OCI-LY7 (cell line): ENCODE measurements at regions not wholly inside any gene's neighbourhood (a gene's known extent, or its start where the extent isn't known, plus 50 kb on each side); places are given as distances from the start of the nearest gene placed in this dataset.

Experiments
- BruUV-seq: library from RNA; stranded (reverse); fragments of 400-500 nt; replicated peaks from 2 replicates; lab custom pipeline; 2021; lab: Mats Ljungman, UMichigan
- CTCF ChIA-PET: fragments of 300-600 bp; sonication (Branson Sonifier 250); formaldehyde crosslinking; loops from one replicate; lab custom pipeline; 2022; ENCODE audit warnings: antibody characterized with exemption; ENCODE audit not compliant: unreplicated experiment; lab: Charles Lee
- POLR2A ChIA-PET: fragments of 300-600 bp; sonication (Branson Sonifier 250); formaldehyde crosslinking; loops from one replicate; lab custom pipeline; 2022; ENCODE audit warnings: antibody characterized with exemption; lab: Charles Lee
- DNase-seq: peaks from one replicate; pipeline ENCODE4 v3.0.0-alpha.2; 2015; ENCODE audit warnings: low spot score
- H2AFZ ChIP-seq: fragments of 200-600 bp; sonication (generic), shearing (Covaris generic); 2 replicates; pipeline ENCODE4 v1.6.1; 2014; ENCODE audit warnings: mild to moderate bottlenecking, antibody characterized with exemption, low read length, moderate library complexity
- H3K27ac ChIP-seq: fragments of 200-600 bp; sonication (generic); 2 replicates; pipeline ENCODE4 v1.5.1; 2014; ENCODE audit warnings: mixed run types, low read depth, mild to moderate bottlenecking, moderate library complexity, low read length, inconsistent platforms; ENCODE audit not compliant: poor library complexity, severe bottlenecking
- H3K36me3 ChIP-seq: fragments of 200-600 bp; sonication (generic); 2 replicates; pipeline ENCODE4 v1.6.1; 2014; ENCODE audit warnings: mild to moderate bottlenecking, antibody characterized with exemption, low read length, moderate library complexity, mixed read lengths; ENCODE audit not compliant: insufficient read depth
- H3K4me1 ChIP-seq: fragments of 200-600 bp; sonication (generic); 2 replicates; pipeline ENCODE4 v1.5.1; 2014; ENCODE audit warnings: mild to moderate bottlenecking, low read length; ENCODE audit not compliant: insufficient read depth, poor library complexity, severe bottlenecking
- H3K4me2 ChIP-seq: fragments of 200-600 bp; sonication (generic); 2 replicates; pipeline ENCODE4 v1.6.1; 2014; ENCODE audit warnings: mild to moderate bottlenecking, low read length
- H3K4me3 ChIP-seq: fragments of 200-600 bp; sonication (generic); 2 replicates; pipeline ENCODE4 v1.5.1; 2014; ENCODE audit warnings: mild to moderate bottlenecking, low read depth, low read length; ENCODE audit not compliant: poor library complexity, severe bottlenecking
- H3K79me2 ChIP-seq: fragments of 200-600 bp; sonication (generic); 2 replicates; pipeline ENCODE4 v1.6.1; 2016; ENCODE audit warnings: low read depth, mild to moderate bottlenecking, low read length, moderate library complexity, mixed read lengths; ENCODE audit not compliant: insufficient read depth
- H3K9me2 ChIP-seq: fragments of 200-600 bp; sonication (generic); 2 replicates; pipeline ENCODE4 v1.6.1; 2016; ENCODE audit warnings: mild to moderate bottlenecking, low read length, mixed read lengths; ENCODE audit not compliant: insufficient read depth
- H3K9me3 ChIP-seq: fragments of 200-600 bp; sonication (generic); 2 replicates; pipeline ENCODE4 v1.6.1; 2014; ENCODE audit warnings: mild to moderate bottlenecking, mixed run types, low read length, mixed read lengths
- H4K20me1 ChIP-seq: fragments of 200-600 bp; sonication (generic); 2 replicates; pipeline ENCODE4 v1.6.1; 2014; ENCODE audit warnings: mild to moderate bottlenecking, antibody characterized with exemption, low read length, moderate library complexity, mixed read lengths; ENCODE audit not compliant: insufficient read depth
- EZH2phosphoT487 ChIP-seq: fragments of 200-600 bp; sonication (generic); IDR thresholded peaks from 2 replicates; pipeline ENCODE4 v1.6.1; 2018; ENCODE audit warnings: low read depth, borderline replicate concordance, mild to moderate bottlenecking, mixed run types, antibody characterized with exemption, low read length, moderate library complexity, mixed read lengths
- intact Hi-C: fragments of 100-400 bp; cut with micrococcal nuclease; formaldehyde crosslinking; loops from one replicate; pipeline ENCODE4 v1.10.0; 2022; ENCODE audit not compliant: unreplicated experiment
- TF ChIP-seq, protein P1 (sequence below): fragments of 200-600 bp; sonication (generic); conservative IDR thresholded peaks from 2 replicates; pipeline ENCODE4 v1.5.1; 2014; ENCODE audit warnings: mild to moderate bottlenecking, antibody characterized with exemption, low read length, moderate library complexity, mixed read lengths

DNA sequence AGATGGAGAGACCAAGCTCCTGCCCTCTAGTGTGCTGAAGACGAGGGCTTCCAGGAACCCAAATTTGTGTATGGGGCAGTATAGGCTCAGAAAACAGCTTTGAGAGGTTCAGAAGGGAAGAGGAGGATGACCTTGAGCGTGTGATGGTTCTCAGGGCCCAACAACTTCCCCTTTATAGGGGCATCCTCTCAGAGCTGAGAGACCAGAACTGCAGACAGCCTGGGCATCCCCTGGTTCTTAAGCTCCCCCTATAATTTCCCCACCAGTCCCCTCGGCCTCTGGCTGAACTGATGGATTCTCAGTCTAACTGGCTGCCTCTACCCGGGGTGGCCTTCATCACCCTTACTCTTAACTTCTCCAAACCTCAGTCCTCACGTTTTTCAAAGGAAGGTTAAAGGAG is 167.5 kb downstream of the URI1 start:
- no peak overlapping the region for H3K27ac ChIP-seq
- H3K9me2 ChIP-seq: no peaks in the 10 kb centered on the region
- no peak for DNase-seq
- H3K4me3 ChIP-seq: no peak overlapping the region
- no peak overlapping the region for H2AFZ ChIP-seq
- ChIA-PET POLR2A (no interaction called here), CTCF (interaction anchor here (0.6 kb wide), 1 partner anchor 121 kb away, joined by 3 read pairs; no protein-coding TSS in a partner anchor)
- H4K20me1 ChIP-seq: no peaks in the 10 kb centered on the region
- no peak overlapping the region for H3K4me2 ChIP-seq
- no peaks in the 10 kb centered on the region for H3K9me3 ChIP-seq
- TF ChIP-seq, protein P1, sequence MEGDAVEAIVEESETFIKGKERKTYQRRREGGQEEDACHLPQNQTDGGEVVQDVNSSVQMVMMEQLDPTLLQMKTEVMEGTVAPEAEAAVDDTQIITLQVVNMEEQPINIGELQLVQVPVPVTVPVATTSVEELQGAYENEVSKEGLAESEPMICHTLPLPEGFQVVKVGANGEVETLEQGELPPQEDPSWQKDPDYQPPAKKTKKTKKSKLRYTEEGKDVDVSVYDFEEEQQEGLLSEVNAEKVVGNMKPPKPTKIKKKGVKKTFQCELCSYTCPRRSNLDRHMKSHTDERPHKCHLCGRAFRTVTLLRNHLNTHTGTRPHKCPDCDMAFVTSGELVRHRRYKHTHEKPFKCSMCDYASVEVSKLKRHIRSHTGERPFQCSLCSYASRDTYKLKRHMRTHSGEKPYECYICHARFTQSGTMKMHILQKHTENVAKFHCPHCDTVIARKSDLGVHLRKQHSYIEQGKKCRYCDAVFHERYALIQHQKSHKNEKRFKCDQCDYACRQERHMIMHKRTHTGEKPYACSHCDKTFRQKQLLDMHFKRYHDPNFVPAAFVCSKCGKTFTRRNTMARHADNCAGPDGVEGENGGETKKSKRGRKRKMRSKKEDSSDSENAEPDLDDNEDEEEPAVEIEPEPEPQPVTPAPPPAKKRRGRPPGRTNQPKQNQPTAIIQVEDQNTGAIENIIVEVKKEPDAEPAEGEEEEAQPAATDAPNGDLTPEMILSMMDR: no peak
- no peak for TF ChIP-seq EZH2phosphoT487
- no TSS peak for BruUV-seq
- no peaks in the 10 kb centered on the region for H3K4me1 ChIP-seq
- intact Hi-C loops: no loop called here
- H3K79me2 ChIP-seq: no peaks in the 10 kb centered on the region
- no peaks in the 10 kb centered on the region for H3K36me3 ChIP-seq

DNA sequence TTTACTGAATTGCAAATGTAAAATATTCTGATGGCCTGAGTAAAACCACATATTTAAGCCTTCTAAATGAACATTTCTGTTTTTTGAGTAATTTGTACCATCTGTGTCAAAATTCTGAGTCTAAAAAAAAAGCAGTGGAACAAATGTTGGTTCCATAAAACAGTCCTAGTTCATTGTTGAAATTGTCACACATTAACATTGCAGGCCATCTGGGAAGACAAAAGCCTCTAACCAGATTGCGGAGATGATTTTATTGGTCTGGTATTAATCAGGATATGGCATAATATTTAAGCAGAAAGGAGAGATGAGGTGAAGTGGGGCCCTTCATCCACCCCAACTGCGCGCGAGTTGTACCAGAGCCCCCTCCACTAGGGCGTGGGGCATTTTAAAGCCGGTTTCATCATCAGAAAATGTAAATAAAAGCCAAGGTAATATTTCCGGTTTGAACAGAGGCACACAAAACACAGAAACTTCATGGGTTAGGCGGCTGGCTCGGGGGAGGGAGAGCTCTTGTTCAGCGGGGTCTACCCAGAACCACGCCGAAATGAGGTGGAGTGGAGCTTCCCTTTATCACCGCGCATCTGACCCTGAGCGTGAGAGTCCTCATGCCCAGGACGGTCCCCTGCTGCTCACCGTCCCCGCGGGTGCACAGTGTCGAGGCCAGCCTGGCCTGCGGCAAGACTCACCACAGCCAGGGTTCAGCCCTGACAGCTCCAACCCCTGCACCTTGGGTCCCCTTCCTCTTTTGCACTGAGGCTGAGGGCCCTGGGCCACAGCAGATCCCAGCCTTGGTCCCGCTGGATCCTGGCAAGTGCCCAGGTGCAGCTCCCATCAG is 169.2 kb downstream of the URI1 start:
- TF ChIP-seq, protein P1: no peak
- TF ChIP-seq EZH2phosphoT487: no peak
- DNase-seq: no peak
- Histone ChIP-seq H3K36me3 (no peaks in the 10 kb centered on the region), H3K4me2 (no peak overlapping the region), H3K79me2 (no peaks in the 10 kb centered on the region), H4K20me1 (no peaks in the 10 kb centered on the region), H3K27ac (no peak overlapping the region), H3K9me3 (no peaks in the 10 kb centered on the region), H3K4me1 (no peaks in the 10 kb centered on the region), H3K9me2 (no peaks in the 10 kb centered on the region), H3K4me3 (no peak overlapping the region), H2AFZ (no peak overlapping the region)
- no TSS peak for BruUV-seq
- intact Hi-C loops: no loop called here
- ChIA-PET CTCF (no interaction called here), POLR2A (no interaction called here)

DNA sequence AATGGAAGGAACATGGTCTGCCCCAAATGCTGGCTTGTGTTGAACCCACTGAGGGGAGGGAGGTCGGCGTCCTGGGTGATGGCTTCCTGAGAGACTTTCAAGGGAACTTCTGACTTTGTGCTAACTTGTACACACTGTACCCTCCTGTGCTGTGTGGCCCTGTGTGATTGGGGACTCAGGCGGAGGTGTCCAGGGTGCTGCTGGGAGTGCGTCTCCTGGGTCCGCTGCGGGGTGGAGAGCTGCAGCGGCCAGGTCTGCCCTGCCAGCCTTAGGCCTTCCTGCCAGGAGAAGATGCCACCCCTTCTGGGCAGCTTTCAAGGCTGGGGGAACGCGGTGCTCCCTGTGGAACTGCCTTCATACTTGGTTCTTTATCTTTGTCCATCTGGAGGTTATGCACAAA is 170.1 kb downstream of the URI1 start:
- Histone ChIP-seq H3K27ac (no peak overlapping the region), H3K79me2 (no peaks in the 10 kb centered on the region), H3K9me3 (no peaks in the 10 kb centered on the region), H2AFZ (no peak overlapping the region), H4K20me1 (no peaks in the 10 kb centered on the region), H3K4me2 (no peak overlapping the region), H3K4me3 (no peak overlapping the region), H3K9me2 (no peaks in the 10 kb centered on the region), H3K36me3 (no peaks in the 10 kb centered on the region), H3K4me1 (no peaks in the 10 kb centered on the region)
- no peak for TF ChIP-seq EZH2phosphoT487
- TF ChIP-seq, protein P1: no peak
- BruUV-seq: no TSS peak
- POLR2A ChIA-PET: no interaction called here
- intact Hi-C loops: no loop called here
- CTCF ChIA-PET: no interaction called here
- DNase-seq: no peak
